T follicular helper cell (primary cell): ENCODE measurements at regions not wholly inside any gene's neighbourhood (a gene's known extent, or its start where the extent isn't known, plus 50 kb on each side); places are given as distances from the start of the nearest gene placed in this dataset.

Experiments
- DNase-seq: peaks from one replicate; pipeline ENCODE4 v3.0.0-alpha.2; 2020; ENCODE audit warnings: low read depth

GRCh38 chr10:2173327-2173726, 436.0 kb upstream of the ADARB2 start:
- no peak for DNase-seq

GRCh38 chr10:2165771-2166460, 428.6 kb upstream of the ADARB2 start:
- DNase-seq: no peak

GRCh38 chr10:2150288-2150687, 413.0 kb upstream of the ADARB2 start:
- DNase-seq: no peak

- DNase-seq: no peak
These were observed 408.7 kb upstream of the ADARB2 start for GRCh38 chr10:2145926-2146478.

GRCh38 chr10:2145491-2145890, 408.2 kb upstream of the ADARB2 start:
- no peak for DNase-seq

GRCh38 chr10:2144584-2144983, 407.3 kb upstream of the ADARB2 start:
- DNase-seq: no peak

- DNase-seq: no peak
These were observed 406.0 kb upstream of the ADARB2 start for GRCh38 chr10:2143213-2143835.

GRCh38 chr10:2139746-2140145, 402.4 kb upstream of the ADARB2 start:
- DNase-seq: no peak

GRCh38 chr10:2137549-2138174, 400.3 kb upstream of the ADARB2 start:
- no peak for DNase-seq

GRCh38 chr10:2130705-2131305, 393.5 kb upstream of the ADARB2 start:
- no peak for DNase-seq

GRCh38 chr10:2128991-2129390, 391.7 kb upstream of the ADARB2 start:
- no peak for DNase-seq

GRCh38 chr10:2124135-2124534, 386.8 kb upstream of the ADARB2 start:
- DNase-seq: no peak

- DNase-seq: no peak
These were observed 385.3 kb upstream of the ADARB2 start for GRCh38 chr10:2122431-2123124.

- DNase-seq: no peak
These were observed 384.6 kb upstream of the ADARB2 start for GRCh38 chr10:2121929-2122328.

- DNase-seq: no peak
These were observed 384.0 kb upstream of the ADARB2 start for GRCh38 chr10:2121315-2121714.

- DNase-seq: no peak
These were observed 383.4 kb upstream of the ADARB2 start for GRCh38 chr10:2120746-2121145.

GRCh38 chr10:2119316-2119715, 382.0 kb upstream of the ADARB2 start:
- no peak for DNase-seq

GRCh38 chr10:2118201-2118600, 380.9 kb upstream of the ADARB2 start:
- no peak for DNase-seq

- no peak for DNase-seq
These were observed 380.3 kb upstream of the ADARB2 start for GRCh38 chr10:2117641-2118040.

- DNase-seq: no peak
These were observed 374.6 kb upstream of the ADARB2 start for GRCh38 chr10:2111965-2112364.

GRCh38 chr10:2108496-2108895, 371.2 kb upstream of the ADARB2 start:
- no peak for DNase-seq

GRCh38 chr10:2106641-2107040, 369.3 kb upstream of the ADARB2 start:
- no peak for DNase-seq
